Trophoblast cell (in vitro differentiated cells and primary cell): ENCODE measurements at regions not wholly inside any gene's neighbourhood (a gene's known extent, or its start where the extent isn't known, plus 50 kb on each side); places are given as distances from the start of the nearest gene placed in this dataset.

Experiments used
- DNase-seq, 2 donors: peaks; one replicate each; pipeline ENCODE4 v3.0.0-alpha.2; 2016
- H2AFZ ChIP-seq: 2 replicates; pipeline ENCODE4 v1.6.1; 2013; ENCODE audit warnings: low read length, moderate library complexity, mild to moderate bottlenecking; ENCODE audit not compliant: insufficient read depth, poor library complexity
- H2AK5ac ChIP-seq: 2 replicates; pipeline ENCODE4 v1.6.1; 2013; ENCODE audit warnings: mild to moderate bottlenecking, low read length
- H2BK120ac ChIP-seq: 2 replicates; pipeline ENCODE4 v1.6.1; 2013; ENCODE audit warnings: low read length, mild to moderate bottlenecking, moderate library complexity; ENCODE audit not compliant: insufficient read depth, poor library complexity
- H2BK12ac ChIP-seq: 2 replicates; pipeline ENCODE4 v1.6.1; 2013; ENCODE audit warnings: mild to moderate bottlenecking, low read length, moderate library complexity
- H2BK5ac ChIP-seq: 2 replicates; pipeline ENCODE4 v1.6.1; 2013; ENCODE audit warnings: low read length, low read depth, moderate library complexity, mild to moderate bottlenecking; ENCODE audit not compliant: poor library complexity
- H3K14ac ChIP-seq: 2 replicates; pipeline ENCODE4 v1.6.1; 2013; ENCODE audit warnings: mild to moderate bottlenecking, low read length
- H3K18ac ChIP-seq: 2 replicates; pipeline ENCODE4 v1.6.1; 2013; ENCODE audit warnings: mild to moderate bottlenecking, low read length
- H3K23ac ChIP-seq: 2 replicates; pipeline ENCODE4 v1.6.1; 2013; ENCODE audit warnings: low read length
- H3K27ac ChIP-seq: 2 replicates; pipeline ENCODE4 v1.5.1; 2013; ENCODE audit warnings: low read depth, mild to moderate bottlenecking, inconsistent platforms, low read length, moderate library complexity
- H3K27me3 ChIP-seq: 2 replicates; pipeline ENCODE4 v1.6.1; 2013; ENCODE audit warnings: inconsistent platforms, mild to moderate bottlenecking, low read length, moderate library complexity; ENCODE audit not compliant: insufficient read depth
- H3K36me3 ChIP-seq, 2 experiments: 1 replicate in 1 of 2; 2 replicates in 1 of 2; pipeline ENCODE4 v1.6.1; 2013; ENCODE audit warnings: low read length in 2 of 2, mild to moderate bottlenecking in 2 of 2, moderate library complexity in 1 of 2; ENCODE audit not compliant: insufficient read depth in 2 of 2, control insufficient read depth in 1 of 2
- H3K4ac ChIP-seq: 2 replicates; pipeline ENCODE4 v1.6.1; 2013; ENCODE audit warnings: low read depth, mild to moderate bottlenecking, low read length, moderate library complexity
- H3K4me1 ChIP-seq, 2 experiments: 1 replicate in 1 of 2; 2 replicates in 1 of 2; pipeline ENCODE4 v1.6.1; 2013; ENCODE audit warnings: low read length in 2 of 2, mild to moderate bottlenecking in 2 of 2, moderate library complexity in 1 of 2; ENCODE audit not compliant: insufficient read depth in 2 of 2, control insufficient read depth in 1 of 2
- H3K4me2 ChIP-seq: 2 replicates; pipeline ENCODE4 v1.6.1; 2013; ENCODE audit warnings: inconsistent platforms, mild to moderate bottlenecking, low read length, moderate library complexity
- H3K4me3 ChIP-seq: 2 replicates; pipeline ENCODE4 v1.5.1; 2013; ENCODE audit warnings: mild to moderate bottlenecking, low read depth, low read length, inconsistent platforms
- H3K79me1 ChIP-seq: one replicate; pipeline ENCODE4 v1.6.1; 2013; ENCODE audit warnings: low read length
- H3K79me2 ChIP-seq: 2 replicates; pipeline ENCODE4 v1.6.1; 2013; ENCODE audit warnings: low read length, mild to moderate bottlenecking; ENCODE audit not compliant: control insufficient read depth, insufficient read depth, poor library complexity
- H3K9ac ChIP-seq: 2 replicates; pipeline ENCODE4 v1.6.1; 2013; ENCODE audit warnings: mild to moderate bottlenecking, low read length
- H3K9me3 ChIP-seq: 2 replicates; pipeline ENCODE4 v1.6.1; 2013; ENCODE audit warnings: low read depth, mild to moderate bottlenecking, control low read depth, inconsistent platforms, low read length; ENCODE audit not compliant: insufficient read depth
- H4K12ac ChIP-seq: 2 replicates; pipeline ENCODE4 v1.6.1; 2013; ENCODE audit warnings: low read depth, mild to moderate bottlenecking, low read length, moderate library complexity
- H4K8ac ChIP-seq: 2 replicates; pipeline ENCODE4 v1.6.1; 2013; ENCODE audit warnings: low read depth, mild to moderate bottlenecking, low read length, moderate library complexity
- H4K91ac ChIP-seq: one replicate; pipeline ENCODE4 v1.6.1; 2013; ENCODE audit warnings: low read depth, mild to moderate bottlenecking, low read length, moderate library complexity
- WGBS: extraction: QIAGEN DNeasy Blood & Tissue Kit; methylation state at CpG from one replicate; pipeline ENCODE4 v1.1.7; 2013; ENCODE audit warnings: missing lambda C conversion rate; ENCODE audit not compliant: insufficient read length, insufficient coverage; ENCODE audit errors: extremely low coverage; 5-methylcytosine and 5-hydroxymethylcytosine counted together

GRCh38 chr10:120385992-120386391 is 71.0 kb upstream of the PLPP4 start:
- DNase-seq = no peak
- H3K23ac ChIP-seq = no peak overlapping the region
- no peak overlapping the region for H2AK5ac ChIP-seq
- no peak overlapping the region for H3K4me3 ChIP-seq
- H3K27ac ChIP-seq = no peak overlapping the region
- no peak overlapping the region for H3K18ac ChIP-seq
- no peaks in the 10 kb centered on the region for H3K79me1 ChIP-seq
- no peaks in the 10 kb centered on the region for H3K27me3 ChIP-seq
- no peak overlapping the region for H4K12ac ChIP-seq
- no peak overlapping the region for H4K91ac ChIP-seq
- no peak overlapping the region for H3K4me2 ChIP-seq
- no peaks in the 10 kb centered on the region for H3K36me3 ChIP-seq
- H2BK120ac ChIP-seq = no peak overlapping the region
- no peak overlapping the region for H4K8ac ChIP-seq
- no peaks in the 10 kb centered on the region for H3K9me3 ChIP-seq
- H2BK5ac ChIP-seq = no peak overlapping the region
- H3K14ac ChIP-seq = no peak overlapping the region
- H3K4me1 ChIP-seq = no peaks in the 10 kb centered on the region
- H3K9ac ChIP-seq = no peak overlapping the region
- no peak overlapping the region for H3K4ac ChIP-seq
- no peak overlapping the region for H2BK12ac ChIP-seq
- H2AFZ ChIP-seq = no peak overlapping the region
- no peaks in the 10 kb centered on the region for H3K79me2 ChIP-seq
- no CpG with 5 or more reads among the region's 4 CpGs for WGBS

GRCh38 chr10:120386896-120387295 is 70.1 kb upstream of the PLPP4 start:
- Histone ChIP-seq H4K8ac (no peak overlapping the region), H3K4ac (no peak overlapping the region), H3K14ac (no peak overlapping the region), H3K9me3 (no peaks in the 10 kb centered on the region), H3K4me3 (no peak overlapping the region), H3K27ac (no peak overlapping the region), H2BK12ac (no peak overlapping the region), H3K36me3 (no peaks in the 10 kb centered on the region), H3K79me1 (no peaks in the 10 kb centered on the region), H2AFZ (no peak overlapping the region), H3K18ac (no peak overlapping the region), H3K4me2 (no peak overlapping the region), H3K9ac (no peak overlapping the region), H3K79me2 (no peaks in the 10 kb centered on the region), H2BK5ac (no peak overlapping the region), H3K4me1 (no peaks in the 10 kb centered on the region), H4K91ac (no peak overlapping the region), H3K27me3 (no peaks in the 10 kb centered on the region), H4K12ac (no peak overlapping the region), H3K23ac (no peak overlapping the region), H2BK120ac (no peak overlapping the region), H2AK5ac (no peak overlapping the region)
- no peak for DNase-seq

- H3K4me2 ChIP-seq = no peak overlapping the region
- no peak overlapping the region for H3K4me3 ChIP-seq
- no peaks in the 10 kb centered on the region for H3K4me1 ChIP-seq
- H3K79me1 ChIP-seq = no peaks in the 10 kb centered on the region
- H4K8ac ChIP-seq = no peak overlapping the region
- no peak for DNase-seq
- no peak overlapping the region for H2BK12ac ChIP-seq
- no peaks in the 10 kb centered on the region for H3K27me3 ChIP-seq
- no CpG with 5 or more reads among the region's 2 CpGs for WGBS
- no peak overlapping the region for H3K4ac ChIP-seq
- no peak overlapping the region for H4K12ac ChIP-seq
- no peak overlapping the region for H3K27ac ChIP-seq
- H3K9me3 ChIP-seq = no peaks in the 10 kb centered on the region
- H3K79me2 ChIP-seq = no peaks in the 10 kb centered on the region
- H2BK120ac ChIP-seq = no peak overlapping the region
- no peak overlapping the region for H3K14ac ChIP-seq
- no peak overlapping the region for H3K23ac ChIP-seq
- H3K18ac ChIP-seq = no peak overlapping the region
- no peak overlapping the region for H2AK5ac ChIP-seq
- H4K91ac ChIP-seq = no peak overlapping the region
- no peak overlapping the region for H3K9ac ChIP-seq
- no peak overlapping the region for H2AFZ ChIP-seq
- no peak overlapping the region for H2BK5ac ChIP-seq
- no peaks in the 10 kb centered on the region for H3K36me3 ChIP-seq
Observed at GRCh38 chr10:120387326-120387725, 69.7 kb upstream of the PLPP4 start.

GRCh38 chr10:120392245-120392644 is 64.8 kb upstream of the PLPP4 start:
- Histone ChIP-seq H2BK120ac (no peak overlapping the region), H3K79me1 (no peaks in the 10 kb centered on the region), H3K4ac (no peak overlapping the region), H3K4me3 (no peak overlapping the region), H3K23ac (no peak overlapping the region), H4K8ac (no peak overlapping the region), H4K12ac (no peak overlapping the region), H4K91ac (no peak overlapping the region), H3K79me2 (no peaks in the 10 kb centered on the region), H2BK12ac (no peak overlapping the region), H2AFZ (no peak overlapping the region), H3K27ac (no peak overlapping the region), H3K4me1 (no peaks in the 10 kb centered on the region), H3K9me3 (no peaks in the 10 kb centered on the region), H3K9ac (no peak overlapping the region), H3K36me3 (no peaks in the 10 kb centered on the region), H3K27me3 (no peaks in the 10 kb centered on the region), H2AK5ac (no peak overlapping the region), H3K14ac (no peak overlapping the region), H3K18ac (no peak overlapping the region), H3K4me2 (no peak overlapping the region), H2BK5ac (no peak overlapping the region)
- no peak for DNase-seq
- WGBS = no CpG with 5 or more reads among the region's 4 CpGs
